ENCODE measurements at regions not wholly inside any gene's neighbourhood (a gene's known extent, or its start where the extent isn't known, plus 50 kb on each side); places are given as distances from the start of the nearest gene placed in this dataset.

- H4K20me1 ChIP-seq (ENCODE audit: insufficient read depth, low read length): no peaks in the 10 kb centered on the region
- H3K4me2 ChIP-seq (ENCODE audit: low read length): no peak overlapping the region
- POLR2A ChIA-PET: interaction anchor here (0.6 kb wide), 1 partner anchor 516 kb away, joined by 5 read pairs; no protein-coding TSS in a partner anchor
- H3K9me3 ChIP-seq (ENCODE audit: low read length): no peaks in the 10 kb centered on the region
- no peak overlapping the region for H3K27ac ChIP-seq (ENCODE audit: low read depth, low read length, poor library complexity, severe bottlenecking)
- no peak for TF ChIP-seq EZH2phosphoT487 (IDR thresholded peaks at IDR 0.05; ENCODE audit: borderline replicate concordance, low read depth, low read length)
- TF ChIP-seq CTCF (conservative IDR thresholded peaks at IDR 0.05; ENCODE audit: low read length): no peak
- no peaks in the 10 kb centered on the region for H3K79me2 ChIP-seq (ENCODE audit: insufficient read depth, low read depth, low read length)
- no peaks in the 10 kb centered on the region for H3K9me2 ChIP-seq (ENCODE audit: insufficient read depth, low read length)
- BruUV-seq (replicated peaks): no TSS peak
- no peak for DNase-seq (ENCODE audit: low spot score)
- CTCF ChIA-PET (ENCODE audit: unreplicated experiment): no interaction called here
- intact Hi-C loops (cut with micrococcal nuclease; ENCODE audit: unreplicated experiment): no loop called here
- no peak overlapping the region for H2AFZ ChIP-seq (ENCODE audit: low read length)
- no peaks in the 10 kb centered on the region for H3K4me1 ChIP-seq (ENCODE audit: insufficient read depth, low read length, poor library complexity, severe bottlenecking)
- no peak overlapping the region for H3K4me3 ChIP-seq (ENCODE audit: low read depth, low read length, poor library complexity, severe bottlenecking)
- no peaks in the 10 kb centered on the region for H3K36me3 ChIP-seq (ENCODE audit: insufficient read depth, low read length)
Observed at GRCh38 chr15:39468828-39469227, 112.1 kb upstream of the THBS1 start.

- no peak overlapping the region for H3K27ac ChIP-seq (ENCODE audit: low read depth, low read length, poor library complexity, severe bottlenecking)
- POLR2A ChIA-PET: no interaction called here
- intact Hi-C loops (cut with micrococcal nuclease; ENCODE audit: unreplicated experiment): no loop called here
Observed at GRCh38 chr15:39471785-39472574, 108.9 kb upstream of the THBS1 start.

More at GRCh38 chr15:39471785-39472574, 108.9 kb upstream of the THBS1 start:
- Histone ChIP-seq H4K20me1 (ENCODE audit: insufficient read depth, low read length) (no peaks in the 10 kb centered on the region), H3K4me3 (ENCODE audit: low read depth, low read length, poor library complexity, severe bottlenecking) (no peak overlapping the region), H3K4me1 (ENCODE audit: insufficient read depth, low read length, poor library complexity, severe bottlenecking) (no peaks in the 10 kb centered on the region), H3K79me2 (ENCODE audit: insufficient read depth, low read depth, low read length) (no peaks in the 10 kb centered on the region), H3K9me3 (ENCODE audit: low read length) (no peaks in the 10 kb centered on the region), H3K4me2 (ENCODE audit: low read length) (no peak overlapping the region), H3K36me3 (ENCODE audit: insufficient read depth, low read length) (no peaks in the 10 kb centered on the region), H3K9me2 (ENCODE audit: insufficient read depth, low read length) (no peaks in the 10 kb centered on the region), H2AFZ (ENCODE audit: low read length) (no peak overlapping the region)
- DNase-seq (ENCODE audit: low spot score): no peak
- BruUV-seq (replicated peaks): no TSS peak
- no peak for TF ChIP-seq CTCF (conservative IDR thresholded peaks at IDR 0.05; ENCODE audit: low read length)
- TF ChIP-seq EZH2phosphoT487 (IDR thresholded peaks at IDR 0.05; ENCODE audit: borderline replicate concordance, low read depth, low read length): no peak
- CTCF ChIA-PET (ENCODE audit: unreplicated experiment): interaction anchor here (1.3 kb wide), 1 partner anchor 10 kb away, joined by 3 read pairs; no protein-coding TSS in a partner anchor

All from OCI-LY7 (cell line).